Left cardiac atrium (tissue), 4 donors: ENCODE measurements at regions not wholly inside any gene's neighbourhood (a gene's known extent, or its start where the extent isn't known, plus 50 kb on each side); places are given as distances from the start of the nearest gene placed in this dataset.

Experiments
- ATAC-seq, 2 donors: fragments of 200-7000 bp; cut with Tn5 transposase; one replicate each; pipeline ENCODE4 v1.9.1; 2020; ENCODE audit warnings: mild to moderate bottlenecking in 2 of 2, moderate library complexity in 2 of 2
- DNase-seq: peaks from one replicate; pipeline ENCODE4 v3.0.0-alpha.2; 2020
- intact Hi-C, 2 donors: fragments of 100-400 bp; cut with DNase I; formaldehyde crosslinking; loops; one replicate each; pipeline versions ENCODE4 v1.14.1 to v1.15.1; 2022 to 2023
- donor health status: DM: no; HTN: yes; CAD: no.
- donor health status: DM: no; HTN: yes; CAD: no; lungs with severe emphysema.
- donor health status: DM: yes; HTN: yes; CAD: no.
- donor health status: Dilated cardiomyopathy.

- intact Hi-C loops = no loop called here
- DNase-seq (no peak), ATAC-seq (no peak)
Measured at GRCh38 chr2:204089105-204089504, 152.5 kb downstream of the ICOS start.

GRCh38 chr2:204089574-204089973 lies 153.0 kb downstream of the ICOS start:
- intact Hi-C loops = no loop called here
- no peak for DNase-seq
- no peak for ATAC-seq

GRCh38 chr2:204090021-204090420 lies 153.5 kb downstream of the ICOS start:
- no peak for ATAC-seq

GRCh38 chr2:204104811-204105210 lies 168.2 kb downstream of the ICOS start:
- intact Hi-C loops = loop anchor here in 1 of 2 donors (5.0 kb wide), 1 partner anchor 72 kb away; no protein-coding TSS in a partner anchor
- ATAC-seq = no peak

More at GRCh38 chr2:204090021-204090420, 153.5 kb downstream of the ICOS start:
- no peak for DNase-seq
- intact Hi-C loops = no loop called here

GRCh38 chr2:204108330-204108751 lies 171.8 kb downstream of the ICOS start:
- intact Hi-C loops = loop anchor here in 1 of 2 donors (5.0 kb wide), 1 partner anchor 69 kb away; no protein-coding TSS in a partner anchor

More at GRCh38 chr2:204104811-204105210, 168.2 kb downstream of the ICOS start:
- no peak for DNase-seq

GRCh38 chr2:204108781-204109295 lies 172.3 kb downstream of the ICOS start:
- ATAC-seq (no peak), DNase-seq (no peak)
- intact Hi-C loops = loop anchor here in 1 of 2 donors (5.0 kb wide), 1 partner anchor 68 kb away; no protein-coding TSS in a partner anchor

More at GRCh38 chr2:204108330-204108751, 171.8 kb downstream of the ICOS start:
- DNase-seq (no peak), ATAC-seq (peak; percentile 70 to 83)

GRCh38 chr2:204109681-204110080 lies 173.1 kb downstream of the ICOS start:
- ATAC-seq (peak; percentile 29 to 34), DNase-seq (no peak)
- intact Hi-C loops = loop anchor here in 1 of 2 donors (5.0 kb wide), 1 partner anchor 68 kb away; no protein-coding TSS in a partner anchor

- peak; percentile 35 for DNase-seq
- ATAC-seq = peak; percentile 41 to 58
- intact Hi-C loops = no loop called here
Measured at GRCh38 chr2:204110338-204110741, 173.8 kb downstream of the ICOS start.

GRCh38 chr2:204110751-204111516 lies 174.4 kb downstream of the ICOS start:
- ATAC-seq = peak in 1 of 2 donors; percentile 6
- intact Hi-C loops = no loop called here
- DNase-seq = no peak

GRCh38 chr2:204112084-204112770 lies 175.7 kb downstream of the ICOS start:
- intact Hi-C loops = no loop called here
- DNase-seq = no peak
- ATAC-seq = no peak

GRCh38 chr2:204114295-204115136 lies 178.0 kb downstream of the ICOS start:
- no peak for DNase-seq
- peak; percentile 32 to 35 for ATAC-seq
- intact Hi-C loops = no loop called here

- ATAC-seq (peak in 1 of 2 donors; percentile 13), DNase-seq (no peak)
- intact Hi-C loops = no loop called here
Measured at GRCh38 chr2:204115137-204116056, 178.8 kb downstream of the ICOS start.

GRCh38 chr2:204116159-204116792 lies 179.7 kb downstream of the ICOS start:
- DNase-seq (no peak), ATAC-seq (peak; percentile 33 to 68)
- intact Hi-C loops = no loop called here

GRCh38 chr2:204122425-204122824 lies 185.9 kb downstream of the ICOS start:
- intact Hi-C loops = no loop called here
- no peak for ATAC-seq
- no peak for DNase-seq

- no peak for DNase-seq
- intact Hi-C loops = no loop called here
- no peak for ATAC-seq
Measured at GRCh38 chr2:204124140-204124750, 187.7 kb downstream of the ICOS start.

GRCh38 chr2:204126705-204127104 lies 190.1 kb downstream of the ICOS start:
- intact Hi-C loops = no loop called here
- ATAC-seq (no peak), DNase-seq (no peak)

- no peak for DNase-seq
- intact Hi-C loops = no loop called here
- ATAC-seq = no peak
Measured at GRCh38 chr2:204127238-204127637, 190.7 kb downstream of the ICOS start.
